ENCODE measurements at regions not wholly inside any gene's neighbourhood (a gene's known extent, or its start where the extent isn't known, plus 50 kb on each side); places are given as distances from the start of the nearest gene placed in this dataset.

DNA sequence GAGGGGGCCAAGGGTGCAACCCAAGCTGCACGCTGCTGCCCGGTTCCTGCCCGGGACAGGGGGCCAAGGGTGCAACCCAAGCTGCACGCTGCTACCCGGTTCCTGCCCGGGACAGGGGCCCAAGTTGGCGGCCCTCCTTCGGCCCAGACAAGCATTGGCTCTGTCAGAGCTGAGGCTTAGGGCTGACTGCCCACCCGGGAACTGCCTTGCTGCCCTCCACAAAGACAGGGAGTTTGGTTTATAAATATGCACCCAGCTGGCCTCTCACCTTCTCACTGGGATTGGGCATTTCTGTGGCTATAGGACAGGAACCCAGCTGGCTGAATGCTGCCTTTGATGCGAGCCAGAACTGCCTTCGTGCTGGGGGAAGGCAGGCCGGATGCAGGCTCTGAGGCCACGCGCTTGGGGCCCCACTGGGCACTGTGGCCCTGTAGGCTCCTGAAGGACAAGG, 105.7 kb downstream of the IRX5 start:
- no peak for TF ChIP-seq POLR2AphosphoS5 (IDR thresholded peaks at IDR 0.05; ENCODE audit: borderline replicate concordance, low read depth, low read length)
- no peak for TF ChIP-seq FOXP2 (optimal IDR thresholded peaks at IDR 0.05; ENCODE audit: control extremely low read depth, extremely low read length, insufficient read depth)
